ENCODE measurements at regions not wholly inside any gene's neighbourhood (a gene's known extent, or its start where the extent isn't known, plus 50 kb on each side); places are given as distances from the start of the nearest gene placed in this dataset.

DNA sequence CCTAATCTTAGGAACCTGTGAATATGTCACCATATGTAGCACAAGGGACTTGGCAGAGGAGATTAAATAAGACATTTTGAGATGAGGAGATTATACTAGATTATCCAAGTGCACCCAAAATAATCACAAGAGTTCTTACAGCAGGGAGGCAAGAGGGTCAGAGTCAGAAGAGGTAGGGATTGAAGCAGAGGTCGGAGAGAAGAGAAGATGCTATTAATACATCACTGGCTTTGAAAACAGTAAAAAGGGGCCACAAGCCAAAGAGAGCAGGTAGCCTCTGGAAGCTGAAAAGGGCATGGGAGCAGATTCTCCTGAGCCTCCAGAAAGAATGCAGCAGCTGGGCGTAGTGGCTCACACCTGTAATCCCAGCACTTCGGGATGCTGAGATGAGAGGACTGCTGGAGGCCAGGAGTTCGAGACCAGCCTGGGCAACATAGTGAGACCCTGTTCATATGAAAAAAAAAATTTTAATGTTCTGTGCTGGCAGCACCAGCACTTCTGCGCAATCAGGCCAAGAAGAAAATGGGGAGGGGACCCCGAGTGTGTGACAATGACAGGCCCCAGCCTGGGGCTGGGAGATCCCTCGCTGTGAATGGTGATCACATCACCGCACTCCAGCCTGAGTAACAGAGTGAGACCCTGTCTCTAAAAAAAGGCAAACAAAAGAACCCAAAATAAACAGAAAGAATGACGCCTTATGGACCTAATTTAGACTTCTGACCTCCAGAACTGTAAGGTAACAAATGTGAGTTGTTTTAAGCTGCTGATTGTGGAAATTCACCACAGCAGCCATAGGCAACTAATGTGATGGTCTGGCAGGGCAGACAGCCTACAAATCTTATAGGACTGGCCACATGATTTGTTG is 275.4 kb downstream of the MRTFB start:
- DNase-seq (no peak), ATAC-seq (replicated peaks in 1 of 4) (no peak)
- Mint-ChIP-seq H3K4me3 (no peak overlapping the region), H3K27ac (no peak overlapping the region), H3K9me3 (peaks cover 3 to 16% (median 5%) of the 10 kb centered on the region in 3 donors), H3K27me3 (peaks cover 0 to 6% of the 10 kb centered on the region in 2 donors), H3K4me1 (no peaks in the 10 kb centered on the region), H3K36me3 (no peaks in the 10 kb centered on the region)
- Histone ChIP-seq H3K27me3 (replicated peaks in 1 of 2; ENCODE audit: control insufficient read depth in 2 of 2, extremely low read depth in 1 of 2, insufficient read depth in 2 of 2, low read length in 1 of 2) (peaks cover 0 to 2% of the 10 kb centered on the region in 2 experiments), H3K9me3 (no peaks in the 10 kb centered on the region), H3K4me1 (ENCODE audit: control insufficient read depth in 1 of 2, extremely low read depth in 1 of 2, insufficient read depth in 2 of 2, low read length in 2 of 2) (no peaks in the 10 kb centered on the region), H3K36me3 (ENCODE audit: control insufficient read depth in 2 of 2, extremely low read depth in 1 of 2, insufficient read depth in 1 of 2, low read length in 1 of 2) (no peaks in the 10 kb centered on the region), H3K27ac (ENCODE audit: low read length) (no peak overlapping the region), H3K4me3 (ENCODE audit: control insufficient read depth in 1 of 2, extremely low read depth in 1 of 2, low read length in 1 of 2) (no peak overlapping the region)
- POLR2A ChIA-PET = no interaction called here
- CTCF ChIA-PET = no interaction called here
- WGBS (ENCODE audit: insufficient coverage) = 89% methylated on average over 3 of the region's 9 CpGs

- ChIA-PET CTCF (no interaction called here), POLR2A (no interaction called here)
- ATAC-seq (replicated peaks in 1 of 4) (no peak), DNase-seq (no peak)
- no peak overlapping the region for H3K27ac ChIP-seq (ENCODE audit: low read length)
- no peaks in the 10 kb centered on the region for H3K4me1 Mint-ChIP-seq
- H3K4me3 Mint-ChIP-seq = no peak overlapping the region
- H3K27ac Mint-ChIP-seq = no peak overlapping the region
- H3K36me3 ChIP-seq (ENCODE audit: control insufficient read depth in 2 of 2, extremely low read depth in 1 of 2, insufficient read depth in 1 of 2, low read length in 1 of 2) = no peaks in the 10 kb centered on the region
- H3K27me3 Mint-ChIP-seq = peaks cover 0 to 6% of the 10 kb centered on the region in 2 donors
- WGBS (ENCODE audit: insufficient coverage) = 87% methylated on average over 11 of the region's 19 CpGs
- H3K9me3 Mint-ChIP-seq = peaks cover 3 to 16% (median 5%) of the 10 kb centered on the region in 3 donors
- H3K4me1 ChIP-seq (ENCODE audit: control insufficient read depth in 1 of 2, extremely low read depth in 1 of 2, insufficient read depth in 2 of 2, low read length in 2 of 2) = no peaks in the 10 kb centered on the region
- H3K36me3 Mint-ChIP-seq = no peaks in the 10 kb centered on the region
- peaks cover 0 to 2% of the 10 kb centered on the region in 2 experiments for H3K27me3 ChIP-seq (replicated peaks in 1 of 2; ENCODE audit: control insufficient read depth in 2 of 2, extremely low read depth in 1 of 2, insufficient read depth in 2 of 2, low read length in 1 of 2)
- H3K4me3 ChIP-seq (ENCODE audit: control insufficient read depth in 1 of 2, extremely low read depth in 1 of 2, low read length in 1 of 2) = no peak overlapping the region
- H3K9me3 ChIP-seq = no peaks in the 10 kb centered on the region
Observed at GRCh38 chr16:14345512-14346115, 274.5 kb downstream of the MRTFB start.

GRCh38 chr16:14344945-14345344 is 273.8 kb downstream of the MRTFB start:
- H3K4me1 ChIP-seq (ENCODE audit: control insufficient read depth in 1 of 2, extremely low read depth in 1 of 2, insufficient read depth in 2 of 2, low read length in 2 of 2) = no peaks in the 10 kb centered on the region
- Mint-ChIP-seq H3K4me1 (no peaks in the 10 kb centered on the region), H3K9me3 (peaks cover 3 to 16% (median 5%) of the 10 kb centered on the region in 3 donors), H3K4me3 (no peak overlapping the region), H3K27me3 (peaks cover 0 to 7% of the 10 kb centered on the region in 2 donors), H3K36me3 (no peaks in the 10 kb centered on the region), H3K27ac (no peak overlapping the region)
- no peak for ATAC-seq (replicated peaks in 1 of 4)
- H3K27ac ChIP-seq (ENCODE audit: low read length) = no peak overlapping the region
- H3K9me3 ChIP-seq = no peaks in the 10 kb centered on the region
- no peak overlapping the region for H3K4me3 ChIP-seq (ENCODE audit: control insufficient read depth in 1 of 2, extremely low read depth in 1 of 2, low read length in 1 of 2)
- WGBS (ENCODE audit: insufficient coverage) = 81% methylated on average over 9 of the region's 9 CpGs
- H3K27me3 ChIP-seq (replicated peaks in 1 of 2; ENCODE audit: control insufficient read depth in 2 of 2, extremely low read depth in 1 of 2, insufficient read depth in 2 of 2, low read length in 1 of 2) = peaks cover 0 to 3% of the 10 kb centered on the region in 2 experiments
- DNase-seq = no peak
- ChIA-PET POLR2A (no interaction called here), CTCF (no interaction called here)
- no peaks in the 10 kb centered on the region for H3K36me3 ChIP-seq (ENCODE audit: control insufficient read depth in 2 of 2, extremely low read depth in 1 of 2, insufficient read depth in 1 of 2, low read length in 1 of 2)

DNA sequence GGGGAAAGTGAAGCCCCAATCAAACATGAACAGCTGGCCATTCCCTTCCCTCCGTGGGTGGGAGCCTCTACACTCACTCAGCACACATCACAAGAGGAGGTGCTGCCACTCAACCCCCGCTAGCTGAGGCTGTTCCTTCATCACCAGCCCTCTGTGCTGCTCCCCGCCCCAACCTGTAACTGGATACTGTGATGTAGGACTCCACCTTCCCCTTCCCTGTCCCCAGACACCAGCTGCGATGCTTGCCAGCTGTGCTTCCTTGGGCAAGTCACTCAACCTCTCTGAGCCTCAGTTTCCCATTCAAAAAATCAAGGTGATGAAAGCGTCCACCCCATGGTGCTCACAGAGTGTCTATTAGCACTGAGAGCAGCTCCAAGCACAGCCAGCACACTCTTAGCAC is 273.2 kb downstream of the MRTFB start:
- POLR2A ChIA-PET = interaction anchor here in 1 of 2 donors (0.7 kb wide), 1 partner anchor 17 kb away, joined by 17 read pairs; no protein-coding TSS in a partner anchor
- no peaks in the 10 kb centered on the region for H3K4me1 ChIP-seq (ENCODE audit: control insufficient read depth in 1 of 2, extremely low read depth in 1 of 2, insufficient read depth in 2 of 2, low read length in 2 of 2)
- CTCF ChIA-PET = no interaction called here
- DNase-seq (no peak), ATAC-seq (replicated peaks in 1 of 4) (no peak)
- H3K4me1 Mint-ChIP-seq = no peaks in the 10 kb centered on the region
- WGBS (ENCODE audit: insufficient coverage) = 50% methylated on average over 1 of the region's 5 CpGs
- no peaks in the 10 kb centered on the region for H3K36me3 ChIP-seq (ENCODE audit: control insufficient read depth in 2 of 2, extremely low read depth in 1 of 2, insufficient read depth in 1 of 2, low read length in 1 of 2)
- H3K9me3 ChIP-seq = no peaks in the 10 kb centered on the region
- peaks cover 0 to 4% of the 10 kb centered on the region in 2 experiments for H3K27me3 ChIP-seq (replicated peaks in 1 of 2; ENCODE audit: control insufficient read depth in 2 of 2, extremely low read depth in 1 of 2, insufficient read depth in 2 of 2, low read length in 1 of 2)
- peaks cover 0 to 8% of the 10 kb centered on the region in 2 donors for H3K27me3 Mint-ChIP-seq
- no peak overlapping the region for H3K27ac ChIP-seq (ENCODE audit: low read length)
- H3K4me3 Mint-ChIP-seq = no peak overlapping the region
- no peak overlapping the region for H3K4me3 ChIP-seq (ENCODE audit: control insufficient read depth in 1 of 2, extremely low read depth in 1 of 2, low read length in 1 of 2)
- H3K9me3 Mint-ChIP-seq = peaks cover 3 to 16% (median 5%) of the 10 kb centered on the region in 3 donors
- no peak overlapping the region for H3K27ac Mint-ChIP-seq
- H3K36me3 Mint-ChIP-seq = no peaks in the 10 kb centered on the region

DNA sequence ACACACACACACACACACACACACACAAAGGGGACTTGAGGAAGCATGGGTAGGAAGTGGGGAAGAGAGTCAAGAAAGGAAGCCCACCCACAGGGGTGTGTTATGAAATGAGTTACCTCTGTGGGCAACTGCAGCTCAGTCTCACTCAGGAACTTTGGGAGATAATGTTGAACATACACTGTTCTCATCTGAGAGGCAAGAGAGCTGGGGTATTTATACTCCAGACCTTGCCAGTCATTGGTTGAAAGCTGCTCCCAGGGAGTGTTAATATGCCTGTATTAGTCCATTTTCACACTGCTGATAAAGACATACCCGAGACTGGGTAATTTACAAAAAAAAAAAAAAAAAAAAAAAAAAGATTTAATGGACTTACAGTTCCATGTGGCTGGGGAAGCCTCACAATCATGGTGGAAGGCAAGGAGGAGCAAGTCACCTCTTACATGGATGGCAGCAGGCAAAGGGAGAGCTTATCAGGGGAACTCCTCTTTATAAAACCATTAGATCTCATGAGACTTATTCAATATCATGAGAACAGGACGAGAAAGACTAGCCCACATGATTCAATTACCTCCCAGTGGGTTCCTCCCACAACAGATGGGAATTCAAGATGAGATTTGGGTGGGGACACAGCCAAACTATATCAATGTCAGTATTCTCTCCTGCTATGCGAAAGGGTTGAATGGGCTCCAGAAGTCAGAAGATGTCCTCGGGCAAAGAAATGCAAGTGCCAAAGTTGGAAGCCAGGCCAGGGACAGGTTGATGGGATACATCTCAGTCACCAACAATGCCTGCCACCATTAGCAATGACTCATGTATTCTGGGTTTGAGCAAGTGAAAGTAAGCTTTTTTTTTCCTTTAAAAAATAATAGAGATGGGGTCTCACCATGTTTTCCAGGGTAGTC is 270.5 kb downstream of the MRTFB start:
- CTCF ChIA-PET = interaction anchor here (0.6 to 0.7 kb wide), 3 partner anchors 8 to 145 kb away, joined by 5 to 15 read pairs (median 11); no protein-coding TSS in a partner anchor
- H3K36me3 Mint-ChIP-seq = no peaks in the 10 kb centered on the region
- Histone ChIP-seq H3K36me3 (ENCODE audit: control insufficient read depth in 2 of 2, extremely low read depth in 1 of 2, insufficient read depth in 1 of 2, low read length in 1 of 2) (no peaks in the 10 kb centered on the region), H3K9me3 (no peaks in the 10 kb centered on the region), H3K27me3 (replicated peaks in 1 of 2; ENCODE audit: control insufficient read depth in 2 of 2, extremely low read depth in 1 of 2, insufficient read depth in 2 of 2, low read length in 1 of 2) (peaks cover 0 to 5% of the 10 kb centered on the region in 2 experiments), H3K4me3 (ENCODE audit: control insufficient read depth in 1 of 2, extremely low read depth in 1 of 2, low read length in 1 of 2) (no peak overlapping the region), H3K4me1 (ENCODE audit: control insufficient read depth in 1 of 2, extremely low read depth in 1 of 2, insufficient read depth in 2 of 2, low read length in 2 of 2) (no peaks in the 10 kb centered on the region), H3K27ac (ENCODE audit: low read length) (no peak overlapping the region)
- no peak overlapping the region for H3K27ac Mint-ChIP-seq
- peaks cover 3 to 16% (median 5%) of the 10 kb centered on the region in 3 donors for H3K9me3 Mint-ChIP-seq
- no CpG with 5 or more reads among the region's 4 CpGs for WGBS (ENCODE audit: insufficient coverage)
- POLR2A ChIA-PET = no interaction called here
- no peak for DNase-seq
- peaks cover 0 to 6% of the 10 kb centered on the region in 2 donors for H3K27me3 Mint-ChIP-seq
- ATAC-seq (replicated peaks in 1 of 4) = no peak
- no peak overlapping the region for H3K4me3 Mint-ChIP-seq
- no peaks in the 10 kb centered on the region for H3K4me1 Mint-ChIP-seq

DNA sequence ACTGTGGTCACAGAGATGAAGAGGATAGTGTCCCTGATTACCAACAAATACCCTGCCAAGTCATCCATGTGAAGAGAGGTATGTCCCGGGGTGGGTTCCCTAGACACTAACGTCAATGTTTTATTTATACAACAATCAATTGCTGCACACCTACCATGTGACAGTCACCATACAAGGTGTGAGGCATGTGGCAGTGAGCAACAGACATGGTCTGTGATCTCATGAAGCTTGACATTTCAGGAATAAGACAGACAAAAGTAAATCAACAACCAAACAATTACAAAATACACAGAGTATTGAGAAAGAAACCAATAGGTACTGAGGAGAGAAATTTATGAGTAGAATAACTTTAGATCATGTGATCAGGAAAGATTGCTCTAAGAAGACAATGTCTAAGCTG is 268.6 kb downstream of the MRTFB start:
- DNase-seq (no peak), ATAC-seq (replicated peaks in 1 of 4) (no peak)
- H3K27ac Mint-ChIP-seq = no peak overlapping the region
- Histone ChIP-seq H3K27me3 (replicated peaks in 1 of 2; ENCODE audit: control insufficient read depth in 2 of 2, extremely low read depth in 1 of 2, insufficient read depth in 2 of 2, low read length in 1 of 2) (peaks cover 0 to 4% of the 10 kb centered on the region in 2 experiments), H3K36me3 (ENCODE audit: control insufficient read depth in 2 of 2, extremely low read depth in 1 of 2, insufficient read depth in 1 of 2, low read length in 1 of 2) (no peaks in the 10 kb centered on the region), H3K4me3 (ENCODE audit: control insufficient read depth in 1 of 2, extremely low read depth in 1 of 2, low read length in 1 of 2) (no peak overlapping the region), H3K9me3 (no peaks in the 10 kb centered on the region), H3K4me1 (ENCODE audit: control insufficient read depth in 1 of 2, extremely low read depth in 1 of 2, insufficient read depth in 2 of 2, low read length in 2 of 2) (no peaks in the 10 kb centered on the region), H3K27ac (ENCODE audit: low read length) (no peak overlapping the region)
- H3K4me3 Mint-ChIP-seq = no peak overlapping the region
- POLR2A ChIA-PET = no interaction called here
- no peaks in the 10 kb centered on the region for H3K4me1 Mint-ChIP-seq
- H3K36me3 Mint-ChIP-seq = no peaks in the 10 kb centered on the region
- CTCF ChIA-PET = no interaction called here
- H3K27me3 Mint-ChIP-seq = peaks cover 0 to 5% of the 10 kb centered on the region in 2 donors
- WGBS (ENCODE audit: insufficient coverage) = no CpG with 5 or more reads among the region's 2 CpGs
- peaks cover 3 to 15% (median 5%) of the 10 kb centered on the region in 3 donors for H3K9me3 Mint-ChIP-seq

Measured in T-cell (primary cell).